H1 (cell line): ENCODE measurements at regions not wholly inside any gene's neighbourhood (a gene's known extent, or its start where the extent isn't known, plus 50 kb on each side); places are given as distances from the start of the nearest gene placed in this dataset.

ENCODE experiments used
- BACH1 ChIP-seq: IDR thresholded peaks from 2 replicates; pipeline ENCODE4 v1.6.1; 2012; ENCODE audit warnings: low read length, improper control_type of control experiment
- BRCA1 ChIP-seq: IDR thresholded peaks from 2 replicates; pipeline ENCODE4 v1.6.1; 2012; ENCODE audit warnings: low read depth, low read length, improper control_type of control experiment
- CHD2 ChIP-seq: IDR thresholded peaks from 2 replicates; pipeline ENCODE4 v1.6.1; 2012; ENCODE audit warnings: low read length, improper control_type of control experiment
- CTBP2 ChIP-seq: IDR thresholded peaks from 2 replicates; pipeline ENCODE4 v1.7.0; 2011; ENCODE audit warnings: borderline replicate concordance, mild to moderate bottlenecking, moderate library complexity, mixed read lengths, low read length; ENCODE audit not compliant: insufficient read depth, insufficient read length
- FOSL1 ChIP-seq: IDR thresholded peaks from 2 replicates; pipeline ENCODE4 v1.6.1; 2011; ENCODE audit warnings: mild to moderate bottlenecking, low read depth, low read length, moderate library complexity; ENCODE audit not compliant: insufficient read depth
- KDM5A ChIP-seq: fragments of 200-600 bp; IDR thresholded peaks from 2 replicates; pipeline ENCODE4 v1.7.1; 2012; ENCODE audit warnings: mild to moderate bottlenecking, low read length, inconsistent platforms, mixed read lengths
- POLR2AphosphoS5 ChIP-seq: IDR thresholded peaks from 2 replicates; pipeline ENCODE4 v1.6.1; 2011; ENCODE audit warnings: low read depth, low read length
- RFX5 ChIP-seq: IDR thresholded peaks from 2 replicates; pipeline ENCODE4 v1.6.1; 2011; ENCODE audit warnings: low read depth, low read length, improper control_type of control experiment, borderline replicate concordance
- TAF7 ChIP-seq: optimal IDR thresholded peaks from 2 replicates; pipeline ENCODE3; 2011; ENCODE audit warnings: low read depth, mild to moderate bottlenecking, inconsistent platforms, low read length, moderate library complexity, borderline replicate concordance
- TBP ChIP-seq: IDR thresholded peaks from 2 replicates; pipeline ENCODE4 v1.6.1; 2011; ENCODE audit warnings: low read depth, low read length, improper control_type of control experiment
- TCF12 ChIP-seq: IDR thresholded peaks from 2 replicates; pipeline ENCODE4 v1.6.1; 2011; ENCODE audit warnings: low read depth, mild to moderate bottlenecking, low read length
- TF ChIP-seq, protein P1 (sequence below): fragments of 300-600 bp; sonication (generic); IDR thresholded peaks from 2 replicates; pipeline ENCODE4 v1.7.1; 2012; ENCODE audit warnings: low read length, moderate library complexity, mild to moderate bottlenecking, inconsistent platforms; ENCODE audit not compliant: insufficient replicate concordance

- TF ChIP-seq, protein P1, sequence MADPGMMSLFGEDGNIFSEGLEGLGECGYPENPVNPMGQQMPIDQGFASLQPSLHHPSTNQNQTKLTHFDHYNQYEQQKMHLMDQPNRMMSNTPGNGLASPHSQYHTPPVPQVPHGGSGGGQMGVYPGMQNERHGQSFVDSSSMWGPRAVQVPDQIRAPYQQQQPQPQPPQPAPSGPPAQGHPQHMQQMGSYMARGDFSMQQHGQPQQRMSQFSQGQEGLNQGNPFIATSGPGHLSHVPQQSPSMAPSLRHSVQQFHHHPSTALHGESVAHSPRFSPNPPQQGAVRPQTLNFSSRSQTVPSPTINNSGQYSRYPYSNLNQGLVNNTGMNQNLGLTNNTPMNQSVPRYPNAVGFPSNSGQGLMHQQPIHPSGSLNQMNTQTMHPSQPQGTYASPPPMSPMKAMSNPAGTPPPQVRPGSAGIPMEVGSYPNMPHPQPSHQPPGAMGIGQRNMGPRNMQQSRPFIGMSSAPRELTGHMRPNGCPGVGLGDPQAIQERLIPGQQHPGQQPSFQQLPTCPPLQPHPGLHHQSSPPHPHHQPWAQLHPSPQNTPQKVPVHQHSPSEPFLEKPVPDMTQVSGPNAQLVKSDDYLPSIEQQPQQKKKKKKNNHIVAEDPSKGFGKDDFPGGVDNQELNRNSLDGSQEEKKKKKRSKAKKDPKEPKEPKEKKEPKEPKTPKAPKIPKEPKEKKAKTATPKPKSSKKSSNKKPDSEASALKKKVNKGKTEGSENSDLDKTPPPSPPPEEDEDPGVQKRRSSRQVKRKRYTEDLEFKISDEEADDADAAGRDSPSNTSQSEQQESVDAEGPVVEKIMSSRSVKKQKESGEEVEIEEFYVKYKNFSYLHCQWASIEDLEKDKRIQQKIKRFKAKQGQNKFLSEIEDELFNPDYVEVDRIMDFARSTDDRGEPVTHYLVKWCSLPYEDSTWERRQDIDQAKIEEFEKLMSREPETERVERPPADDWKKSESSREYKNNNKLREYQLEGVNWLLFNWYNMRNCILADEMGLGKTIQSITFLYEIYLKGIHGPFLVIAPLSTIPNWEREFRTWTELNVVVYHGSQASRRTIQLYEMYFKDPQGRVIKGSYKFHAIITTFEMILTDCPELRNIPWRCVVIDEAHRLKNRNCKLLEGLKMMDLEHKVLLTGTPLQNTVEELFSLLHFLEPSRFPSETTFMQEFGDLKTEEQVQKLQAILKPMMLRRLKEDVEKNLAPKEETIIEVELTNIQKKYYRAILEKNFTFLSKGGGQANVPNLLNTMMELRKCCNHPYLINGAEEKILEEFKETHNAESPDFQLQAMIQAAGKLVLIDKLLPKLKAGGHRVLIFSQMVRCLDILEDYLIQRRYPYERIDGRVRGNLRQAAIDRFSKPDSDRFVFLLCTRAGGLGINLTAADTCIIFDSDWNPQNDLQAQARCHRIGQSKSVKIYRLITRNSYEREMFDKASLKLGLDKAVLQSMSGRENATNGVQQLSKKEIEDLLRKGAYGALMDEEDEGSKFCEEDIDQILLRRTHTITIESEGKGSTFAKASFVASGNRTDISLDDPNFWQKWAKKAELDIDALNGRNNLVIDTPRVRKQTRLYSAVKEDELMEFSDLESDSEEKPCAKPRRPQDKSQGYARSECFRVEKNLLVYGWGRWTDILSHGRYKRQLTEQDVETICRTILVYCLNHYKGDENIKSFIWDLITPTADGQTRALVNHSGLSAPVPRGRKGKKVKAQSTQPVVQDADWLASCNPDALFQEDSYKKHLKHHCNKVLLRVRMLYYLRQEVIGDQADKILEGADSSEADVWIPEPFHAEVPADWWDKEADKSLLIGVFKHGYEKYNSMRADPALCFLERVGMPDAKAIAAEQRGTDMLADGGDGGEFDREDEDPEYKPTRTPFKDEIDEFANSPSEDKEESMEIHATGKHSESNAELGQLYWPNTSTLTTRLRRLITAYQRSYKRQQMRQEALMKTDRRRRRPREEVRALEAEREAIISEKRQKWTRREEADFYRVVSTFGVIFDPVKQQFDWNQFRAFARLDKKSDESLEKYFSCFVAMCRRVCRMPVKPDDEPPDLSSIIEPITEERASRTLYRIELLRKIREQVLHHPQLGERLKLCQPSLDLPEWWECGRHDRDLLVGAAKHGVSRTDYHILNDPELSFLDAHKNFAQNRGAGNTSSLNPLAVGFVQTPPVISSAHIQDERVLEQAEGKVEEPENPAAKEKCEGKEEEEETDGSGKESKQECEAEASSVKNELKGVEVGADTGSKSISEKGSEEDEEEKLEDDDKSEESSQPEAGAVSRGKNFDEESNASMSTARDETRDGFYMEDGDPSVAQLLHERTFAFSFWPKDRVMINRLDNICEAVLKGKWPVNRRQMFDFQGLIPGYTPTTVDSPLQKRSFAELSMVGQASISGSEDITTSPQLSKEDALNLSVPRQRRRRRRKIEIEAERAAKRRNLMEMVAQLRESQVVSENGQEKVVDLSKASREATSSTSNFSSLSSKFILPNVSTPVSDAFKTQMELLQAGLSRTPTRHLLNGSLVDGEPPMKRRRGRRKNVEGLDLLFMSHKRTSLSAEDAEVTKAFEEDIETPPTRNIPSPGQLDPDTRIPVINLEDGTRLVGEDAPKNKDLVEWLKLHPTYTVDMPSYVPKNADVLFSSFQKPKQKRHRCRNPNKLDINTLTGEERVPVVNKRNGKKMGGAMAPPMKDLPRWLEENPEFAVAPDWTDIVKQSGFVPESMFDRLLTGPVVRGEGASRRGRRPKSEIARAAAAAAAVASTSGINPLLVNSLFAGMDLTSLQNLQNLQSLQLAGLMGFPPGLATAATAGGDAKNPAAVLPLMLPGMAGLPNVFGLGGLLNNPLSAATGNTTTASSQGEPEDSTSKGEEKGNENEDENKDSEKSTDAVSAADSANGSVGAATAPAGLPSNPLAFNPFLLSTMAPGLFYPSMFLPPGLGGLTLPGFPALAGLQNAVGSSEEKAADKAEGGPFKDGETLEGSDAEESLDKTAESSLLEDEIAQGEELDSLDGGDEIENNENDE: no peak
- no peak for TF ChIP-seq FOSL1
- TF ChIP-seq BACH1: no peak
- no peak for TF ChIP-seq CTBP2
- TF ChIP-seq TAF7: no peak
- no peak for TF ChIP-seq CHD2
- TF ChIP-seq TCF12: no peak
- TF ChIP-seq KDM5A: no peak
- TF ChIP-seq TBP: no peak
- TF ChIP-seq RFX5: no peak
- no peak for TF ChIP-seq BRCA1
- TF ChIP-seq POLR2AphosphoS5: no peak
Observed at GRCh38 chr10:130480491-130480890, 344.3 kb downstream of the GLRX3 start (continued).
